ENCODE measurements at regions not wholly inside any gene's neighbourhood (a gene's known extent, or its start where the extent isn't known, plus 50 kb on each side); places are given as distances from the start of the nearest gene placed in this dataset.

- whole genome bisulfite sequencing (ENCODE audit: insufficient coverage, low coverage, missing lambda C conversion rate) = 0% methylated on average over 3 of the region's 3 CpGs
- no peak for ATAC-seq
- Histone ChIP-seq H4K20me1 (replicated peaks; ENCODE audit: control insufficient read depth, insufficient read depth, low read length) (no peaks in the 10 kb centered on the region), H2AFZ (ENCODE audit: low read depth, low read length) (no peak overlapping the region), H3K9me1 (ENCODE audit: control insufficient read depth, insufficient read depth, low read length) (no peaks in the 10 kb centered on the region), H3K27me3 (ENCODE audit: control insufficient read depth in 2 of 2, insufficient read depth in 2 of 2, low read length in 2 of 2) (no peaks in the 10 kb centered on the region), H3K36me3 (ENCODE audit: control insufficient read depth, insufficient read depth, low read length) (no peaks in the 10 kb centered on the region), H3K4me3 (no peak overlapping the region), H3K9me3 (replicated peaks; ENCODE audit: control insufficient read depth, insufficient read depth, low read depth, low read length) (no peaks in the 10 kb centered on the region), H3K9ac (ENCODE audit: insufficient read depth in 1 of 2, low read depth in 2 of 2, low read length in 2 of 2) (no peak overlapping the region), H3K4me2 (ENCODE audit: insufficient read depth, low read length) (no peak overlapping the region), H3K27ac (ENCODE audit: extremely low read depth, low read depth, low read length) (no peak overlapping the region), H3K79me2 (ENCODE audit: control insufficient read depth, insufficient read depth, low read length) (no peaks in the 10 kb centered on the region), H3K4me1 (replicated peaks in 1 of 2; ENCODE audit: control insufficient read depth in 2 of 2, insufficient read depth in 2 of 2, low read length in 2 of 2) (no peaks in the 10 kb centered on the region)
- CTCF ChIA-PET (ENCODE audit: low intra/inter-chr PET ratio) = no interaction called here
- DNase-seq (ENCODE audit: extremely low read depth in 1 of 4, low spot score in 3 of 4) = no peak
- TF ChIP-seq NFE2 (IDR thresholded peaks at IDR 0.05; ENCODE audit: low read depth) (no peak), ZFPM2 (CRISPR knock-in tag; IDR thresholded peaks at IDR 0.05) (no peak), JUN (IDR thresholded peaks at IDR 0.05; ENCODE audit: borderline replicate concordance, low read depth, low read length) (no peak), JUN (CRISPR knock-in tag; IDR thresholded peaks at IDR 0.05; ENCODE audit: borderline replicate concordance) (no peak), CREM (IDR thresholded peaks at IDR 0.05; ENCODE audit: low read depth) (no peak), ZNF121 (CRISPR knock-in tag; conservative IDR thresholded peaks at IDR 0.05) (no peak), HIVEP1 (CRISPR knock-in tag; IDR thresholded peaks at IDR 0.05) (no peak), NFIC (IDR thresholded peaks at IDR 0.05) (no peak), ZNF280A (IDR thresholded peaks at IDR 0.05; ENCODE audit: low read depth, partially characterized antibody) (no peak), THRAP3 (IDR thresholded peaks at IDR 0.05; ENCODE audit: borderline replicate concordance) (no peak), ZNF224 (CRISPR knock-in tag; IDR thresholded peaks at IDR 0.05) (no peak), CUX1 (CRISPR knock-in tag; IDR thresholded peaks at IDR 0.05) (no peak), KLF10 (CRISPR knock-in tag; IDR thresholded peaks at IDR 0.05) (no peak)
- in situ Hi-C loops (cut with MboI) = no loop called here
- no TSS peak for BruUV-seq (replicated peaks)
- POLR2A ChIA-PET = no interaction called here
- intact Hi-C loops (cut with micrococcal nuclease) = no loop called here
- no peak for FAIRE-seq
These were observed 351.9 kb downstream of the SATB2 start for GRCh38 chr2:199105826-199106225.
